AG09309 (cell line): ENCODE measurements at regions not wholly inside any gene's neighbourhood (a gene's known extent, or its start where the extent isn't known, plus 50 kb on each side); places are given as distances from the start of the nearest gene placed in this dataset.

Experiments
- DNase-seq: peaks from one replicate; pipeline ENCODE4 v3.0.0-alpha.2; 2010; ENCODE audit warnings: low read depth
- H3K4me3 ChIP-seq: 2 replicates; pipeline ENCODE4 v1.5.1; 2011; ENCODE audit warnings: mild to moderate bottlenecking, low read depth, low read length, moderate library complexity; ENCODE audit not compliant: control insufficient read depth
- TF ChIP-seq, protein P1 (sequence below): IDR thresholded peaks from 2 replicates; pipeline ENCODE4 v1.5.1; 2011; ENCODE audit warnings: mild to moderate bottlenecking, low read depth, low read length, inconsistent platforms; ENCODE audit not compliant: insufficient read depth, control insufficient read depth; ENCODE audit errors: missing control alignments

DNA sequence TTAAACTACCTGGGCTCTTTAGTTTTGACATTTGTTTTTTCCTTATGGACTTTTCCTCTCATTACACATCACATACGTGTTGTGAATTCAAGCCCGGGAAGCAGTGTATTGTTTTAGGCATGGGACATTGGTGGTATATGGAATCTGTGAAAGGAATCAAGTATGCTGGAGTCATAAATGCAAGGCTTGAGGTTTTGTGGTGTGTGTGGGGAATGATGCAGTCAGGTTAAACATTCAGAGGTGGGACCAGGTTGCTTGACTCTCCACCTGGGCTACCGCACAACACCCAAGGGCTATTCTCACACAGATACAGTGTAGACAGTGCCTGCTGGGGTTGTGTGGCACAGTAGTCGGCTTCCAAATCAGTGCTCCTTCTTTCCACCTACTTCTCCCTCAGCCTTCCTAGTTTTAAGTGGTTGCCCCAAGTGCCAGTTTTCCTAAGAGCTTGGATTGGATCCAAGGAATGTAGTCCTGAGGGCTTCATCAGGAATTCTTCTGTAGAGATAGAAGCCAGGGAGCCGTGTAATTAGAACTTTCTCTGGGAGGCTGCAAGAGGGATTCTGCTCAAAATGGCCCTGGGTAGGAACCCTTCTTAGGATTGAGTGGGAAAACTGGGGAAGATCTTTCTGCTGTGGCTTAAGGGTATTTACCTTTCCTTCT is 243.7 kb downstream of the C12orf75 start:
- no peak overlapping the region for H3K4me3 ChIP-seq
- TF ChIP-seq, protein P1, sequence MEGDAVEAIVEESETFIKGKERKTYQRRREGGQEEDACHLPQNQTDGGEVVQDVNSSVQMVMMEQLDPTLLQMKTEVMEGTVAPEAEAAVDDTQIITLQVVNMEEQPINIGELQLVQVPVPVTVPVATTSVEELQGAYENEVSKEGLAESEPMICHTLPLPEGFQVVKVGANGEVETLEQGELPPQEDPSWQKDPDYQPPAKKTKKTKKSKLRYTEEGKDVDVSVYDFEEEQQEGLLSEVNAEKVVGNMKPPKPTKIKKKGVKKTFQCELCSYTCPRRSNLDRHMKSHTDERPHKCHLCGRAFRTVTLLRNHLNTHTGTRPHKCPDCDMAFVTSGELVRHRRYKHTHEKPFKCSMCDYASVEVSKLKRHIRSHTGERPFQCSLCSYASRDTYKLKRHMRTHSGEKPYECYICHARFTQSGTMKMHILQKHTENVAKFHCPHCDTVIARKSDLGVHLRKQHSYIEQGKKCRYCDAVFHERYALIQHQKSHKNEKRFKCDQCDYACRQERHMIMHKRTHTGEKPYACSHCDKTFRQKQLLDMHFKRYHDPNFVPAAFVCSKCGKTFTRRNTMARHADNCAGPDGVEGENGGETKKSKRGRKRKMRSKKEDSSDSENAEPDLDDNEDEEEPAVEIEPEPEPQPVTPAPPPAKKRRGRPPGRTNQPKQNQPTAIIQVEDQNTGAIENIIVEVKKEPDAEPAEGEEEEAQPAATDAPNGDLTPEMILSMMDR, result no peak
- no peak for DNase-seq

DNA sequence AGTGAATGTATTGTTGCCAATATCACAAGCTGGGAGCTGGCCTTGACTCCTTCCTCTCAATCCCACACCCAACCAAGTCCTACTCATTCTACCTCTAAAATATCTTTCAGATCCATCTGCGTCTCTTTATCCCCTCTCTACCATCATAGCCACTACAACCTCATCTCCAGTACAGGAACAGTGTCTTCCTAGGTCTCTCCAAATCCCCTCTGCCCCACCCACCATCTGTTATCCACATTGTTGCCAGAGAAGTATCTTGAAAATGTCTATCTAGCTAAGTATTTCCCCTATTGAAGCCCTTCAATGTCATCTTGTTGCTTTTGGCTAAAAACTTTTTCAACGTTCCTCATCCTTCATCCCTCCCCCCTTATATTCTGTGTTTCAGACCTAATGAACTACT is 244.7 kb downstream of the C12orf75 start:
- TF ChIP-seq, protein P1, result no peak
- no peak overlapping the region for H3K4me3 ChIP-seq
- DNase-seq, result no peak

DNA sequence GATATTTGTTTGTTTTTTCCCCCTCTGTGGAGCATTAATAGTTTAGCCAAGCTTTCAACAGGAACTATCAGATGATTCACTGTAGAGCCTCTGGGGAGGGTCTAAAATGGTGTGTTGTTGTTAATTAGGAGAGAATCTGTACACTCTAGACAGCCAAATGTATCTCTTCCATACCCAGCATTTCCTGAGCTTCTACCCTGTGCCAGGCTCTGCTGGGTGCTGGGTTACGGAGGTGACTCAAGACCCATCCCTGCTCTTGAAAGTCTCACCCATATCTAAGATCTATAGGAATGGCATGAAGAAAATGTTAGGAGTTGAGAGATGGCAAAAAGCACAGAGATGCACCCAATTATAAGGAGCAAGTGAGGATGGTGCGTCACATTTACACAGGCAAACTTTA is 245.8 kb downstream of the C12orf75 start:
- H3K4me3 ChIP-seq, result no peak overlapping the region
- TF ChIP-seq, protein P1, result no peak
- no peak for DNase-seq

DNA sequence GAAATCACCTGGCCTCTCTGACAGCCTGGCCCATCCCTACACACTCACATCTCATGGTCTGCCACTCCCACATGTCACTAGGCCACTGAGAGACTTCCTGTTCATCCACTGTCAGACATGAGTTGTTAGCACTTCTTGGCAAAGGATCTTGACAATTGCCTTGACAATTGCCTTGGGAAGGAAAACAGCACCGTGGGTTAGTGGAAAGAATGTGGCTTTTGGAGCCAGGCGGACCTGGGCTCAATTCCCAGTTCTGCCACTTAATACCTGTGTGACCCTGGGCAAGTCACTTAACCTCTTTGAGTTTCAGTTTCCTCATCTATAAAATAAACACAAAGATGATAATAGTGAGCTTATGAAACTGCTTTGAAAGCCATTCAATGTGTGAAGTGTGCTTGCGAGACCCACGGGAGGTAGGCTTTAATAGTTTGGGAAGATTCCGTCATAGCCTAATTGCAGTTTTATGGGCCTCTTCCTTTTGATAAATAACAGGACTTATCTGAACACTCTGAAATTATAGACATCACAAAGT is 250.4 kb downstream of the C12orf75 start:
- TF ChIP-seq, protein P1, result no peak
- no peak for DNase-seq
- no peak overlapping the region for H3K4me3 ChIP-seq

DNA sequence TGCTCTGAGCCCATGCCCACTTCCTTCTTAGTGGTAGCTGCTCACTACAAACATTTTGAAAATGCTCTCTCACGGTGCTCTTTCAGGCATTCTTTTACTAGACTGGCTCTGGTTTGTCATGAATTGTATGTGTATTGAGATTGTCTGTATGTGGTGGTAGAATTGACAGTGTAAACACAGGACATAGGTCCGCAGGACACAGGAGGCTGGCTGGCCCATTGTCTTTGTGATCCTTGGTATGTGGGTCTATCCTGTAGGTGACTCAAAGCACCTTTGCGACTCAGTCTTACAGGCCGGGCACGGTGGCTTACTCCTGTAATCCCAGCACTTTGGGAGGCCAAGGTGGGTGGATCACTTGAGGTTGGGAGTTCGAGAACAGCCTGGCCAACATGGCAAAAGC is 250.9 kb downstream of the C12orf75 start:
- no peak overlapping the region for H3K4me3 ChIP-seq
- TF ChIP-seq, protein P1, result no peak
- no peak for DNase-seq

DNA sequence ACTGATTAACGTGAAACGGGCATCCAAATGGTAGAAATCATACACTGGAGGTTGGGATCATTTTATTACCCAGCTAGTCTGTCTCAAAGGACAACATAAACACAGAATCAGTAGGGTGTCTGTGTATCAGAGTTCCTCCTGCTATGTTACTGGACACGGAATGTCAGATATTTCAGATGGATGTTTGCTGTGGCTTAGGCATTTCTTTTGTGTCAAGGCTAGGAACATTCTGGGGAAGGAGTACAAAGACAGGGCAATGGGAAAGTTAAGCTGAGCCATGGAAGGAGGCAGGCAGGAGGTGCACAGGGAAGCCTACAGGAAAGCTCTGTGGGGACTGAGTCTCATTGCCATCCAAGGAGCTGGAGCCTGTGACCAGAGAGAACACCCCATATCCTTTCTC is 254.6 kb downstream of the C12orf75 start:
- DNase-seq, result no peak

More for the DNA sequence above, 254.6 kb downstream of the C12orf75 start:
- TF ChIP-seq, protein P1, result no peak
- H3K4me3 ChIP-seq, result no peak overlapping the region
